ENCODE measurements at regions not wholly inside any gene's neighbourhood (a gene's known extent, or its start where the extent isn't known, plus 50 kb on each side); places are given as distances from the start of the nearest gene placed in this dataset.

DNA sequence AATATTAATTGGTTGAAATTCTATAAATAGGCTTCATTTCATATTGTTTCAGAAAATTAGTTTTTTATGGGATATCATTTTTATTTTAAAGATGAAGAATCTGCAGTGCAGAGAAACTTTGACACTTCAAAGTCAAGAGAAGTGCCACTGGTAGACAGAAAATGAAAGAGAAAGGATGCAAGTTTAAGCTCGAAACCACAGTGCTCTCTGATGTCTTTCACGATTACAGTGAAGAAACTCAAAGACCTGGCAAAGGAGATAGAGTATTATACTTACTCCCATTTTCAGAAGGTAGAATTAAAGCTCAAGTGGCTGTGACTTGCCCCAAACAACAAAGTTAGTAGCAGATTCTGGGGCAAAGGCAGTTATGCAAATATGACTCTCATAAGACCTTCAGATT is 745.4 kb downstream of the TECRL start:
- no peak overlapping the region for H3K4me3 Mint-ChIP-seq
- peaks cover 6% of the 10 kb centered on the region for H3K9me3 Mint-ChIP-seq
- Histone ChIP-seq H3K27ac (ENCODE audit: low read depth, low read length) (no peak overlapping the region), H3K9me3 (ENCODE audit: control insufficient read depth, low read length) (no peaks in the 10 kb centered on the region), H3K4me1 (ENCODE audit: control insufficient read depth, insufficient read depth, low read length) (peaks cover 5% of the 10 kb centered on the region), H3K9ac (ENCODE audit: extremely low read depth, low read length, poor library complexity, severe bottlenecking) (no peak overlapping the region), H3K27me3 (ENCODE audit: control insufficient read depth, insufficient read depth, low read length, poor library complexity, severe bottlenecking) (peaks cover 17% of the 10 kb centered on the region), H3K36me3 (ENCODE audit: control insufficient read depth, insufficient read depth, low read length) (no peaks in the 10 kb centered on the region), H3K4me3 (ENCODE audit: low read length) (no peak overlapping the region)
- TF ChIP-seq, protein P1, sequence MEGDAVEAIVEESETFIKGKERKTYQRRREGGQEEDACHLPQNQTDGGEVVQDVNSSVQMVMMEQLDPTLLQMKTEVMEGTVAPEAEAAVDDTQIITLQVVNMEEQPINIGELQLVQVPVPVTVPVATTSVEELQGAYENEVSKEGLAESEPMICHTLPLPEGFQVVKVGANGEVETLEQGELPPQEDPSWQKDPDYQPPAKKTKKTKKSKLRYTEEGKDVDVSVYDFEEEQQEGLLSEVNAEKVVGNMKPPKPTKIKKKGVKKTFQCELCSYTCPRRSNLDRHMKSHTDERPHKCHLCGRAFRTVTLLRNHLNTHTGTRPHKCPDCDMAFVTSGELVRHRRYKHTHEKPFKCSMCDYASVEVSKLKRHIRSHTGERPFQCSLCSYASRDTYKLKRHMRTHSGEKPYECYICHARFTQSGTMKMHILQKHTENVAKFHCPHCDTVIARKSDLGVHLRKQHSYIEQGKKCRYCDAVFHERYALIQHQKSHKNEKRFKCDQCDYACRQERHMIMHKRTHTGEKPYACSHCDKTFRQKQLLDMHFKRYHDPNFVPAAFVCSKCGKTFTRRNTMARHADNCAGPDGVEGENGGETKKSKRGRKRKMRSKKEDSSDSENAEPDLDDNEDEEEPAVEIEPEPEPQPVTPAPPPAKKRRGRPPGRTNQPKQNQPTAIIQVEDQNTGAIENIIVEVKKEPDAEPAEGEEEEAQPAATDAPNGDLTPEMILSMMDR (conservative IDR thresholded peaks at IDR 0.05) = no peak
- 95% methylated on average over 2 of the region's 2 CpGs; no CpG with 5 or more reads in 1 of the 2 experiments for WGBS, 2 experiments (ENCODE audit: insufficient coverage in 1 of 2, insufficient read length in 1 of 2)
- H3K4me1 Mint-ChIP-seq = peaks cover 5% of the 10 kb centered on the region
- no peaks in the 10 kb centered on the region for H3K36me3 Mint-ChIP-seq (ENCODE audit: low read depth)
- DNase-seq = no peak
- no peaks in the 10 kb centered on the region for H3K27me3 Mint-ChIP-seq (ENCODE audit: insufficient read depth)
- no peak overlapping the region for H3K27ac Mint-ChIP-seq

DNA sequence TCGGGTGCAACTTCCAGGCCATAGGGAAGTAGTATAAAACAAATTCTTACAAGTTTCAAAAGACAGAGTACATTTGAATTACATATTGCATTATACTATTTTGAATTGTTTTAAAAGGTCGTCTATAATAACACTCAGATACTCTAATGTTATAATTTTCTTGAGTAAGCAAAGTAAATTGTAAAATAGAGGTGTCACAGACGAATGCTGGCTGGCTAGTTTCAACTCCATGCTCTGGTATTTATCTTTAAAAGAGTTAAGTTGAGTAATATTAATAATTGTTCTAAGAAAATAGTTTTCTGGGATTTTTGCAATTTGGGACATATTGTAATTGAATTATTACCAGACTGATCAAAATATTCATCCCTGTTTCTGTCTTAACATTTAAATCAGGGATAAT is 764.9 kb downstream of the TECRL start:
- WGBS, 2 experiments (ENCODE audit: insufficient coverage in 1 of 2, insufficient read length in 1 of 2) = 80 to 82% methylated on average over 1 to 3 of the region's 3 CpGs
- Histone ChIP-seq H3K4me3 (ENCODE audit: low read length) (no peak overlapping the region), H3K27ac (ENCODE audit: low read depth, low read length) (no peak overlapping the region), H3K36me3 (ENCODE audit: control insufficient read depth, insufficient read depth, low read length) (no peaks in the 10 kb centered on the region), H3K27me3 (ENCODE audit: control insufficient read depth, insufficient read depth, low read length, poor library complexity, severe bottlenecking) (no peaks in the 10 kb centered on the region), H3K9ac (ENCODE audit: extremely low read depth, low read length, poor library complexity, severe bottlenecking) (no peak overlapping the region), H3K9me3 (ENCODE audit: control insufficient read depth, low read length) (no peaks in the 10 kb centered on the region), H3K4me1 (ENCODE audit: control insufficient read depth, insufficient read depth, low read length) (no peaks in the 10 kb centered on the region)
- Mint-ChIP-seq H3K9me3 (no peaks in the 10 kb centered on the region), H3K27me3 (ENCODE audit: insufficient read depth) (no peaks in the 10 kb centered on the region), H3K4me1 (no peaks in the 10 kb centered on the region), H3K4me3 (no peak overlapping the region), H3K27ac (no peak overlapping the region), H3K36me3 (ENCODE audit: low read depth) (no peaks in the 10 kb centered on the region)
- TF ChIP-seq, protein P1 (conservative IDR thresholded peaks at IDR 0.05) = no peak
- no peak for DNase-seq

DNA sequence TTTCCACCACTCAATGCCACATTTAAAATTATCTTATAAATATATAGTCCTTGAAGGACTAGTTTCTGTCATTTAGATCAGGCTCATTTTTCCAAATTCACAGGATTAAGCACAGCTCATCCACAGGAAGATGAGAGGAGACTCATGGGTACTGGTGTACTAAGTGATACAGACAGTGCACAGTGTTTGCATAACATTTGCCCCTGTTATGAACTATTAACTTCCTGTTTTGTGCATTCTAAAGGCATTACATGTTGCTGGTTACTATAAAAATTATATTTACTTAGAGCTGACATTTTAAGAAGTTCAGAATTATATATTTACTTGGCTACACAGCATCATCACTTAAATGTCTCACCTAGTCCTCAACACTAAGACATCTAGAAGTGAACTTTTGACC is 772.0 kb downstream of the TECRL start:
- H3K36me3 ChIP-seq (ENCODE audit: control insufficient read depth, insufficient read depth, low read length) = no peaks in the 10 kb centered on the region
- no peak overlapping the region for H3K4me3 ChIP-seq (ENCODE audit: low read length)
- H3K9ac ChIP-seq (ENCODE audit: extremely low read depth, low read length, poor library complexity, severe bottlenecking) = no peak overlapping the region
- Mint-ChIP-seq H3K27me3 (ENCODE audit: insufficient read depth) (no peaks in the 10 kb centered on the region), H3K36me3 (ENCODE audit: low read depth) (no peaks in the 10 kb centered on the region), H3K4me1 (no peaks in the 10 kb centered on the region), H3K27ac (no peak overlapping the region), H3K9me3 (peaks cover 6% of the 10 kb centered on the region), H3K4me3 (no peak overlapping the region)
- H3K27ac ChIP-seq (ENCODE audit: low read depth, low read length) = no peak overlapping the region
- H3K27me3 ChIP-seq (ENCODE audit: control insufficient read depth, insufficient read depth, low read length, poor library complexity, severe bottlenecking) = no peaks in the 10 kb centered on the region
- H3K9me3 ChIP-seq (ENCODE audit: control insufficient read depth, low read length) = no peaks in the 10 kb centered on the region
- DNase-seq = no peak
- H3K4me1 ChIP-seq (ENCODE audit: control insufficient read depth, insufficient read depth, low read length) = no peaks in the 10 kb centered on the region
- TF ChIP-seq, protein P1 (conservative IDR thresholded peaks at IDR 0.05) = no peak
